IMR-90 (cell line): ENCODE measurements at regions not wholly inside any gene's neighbourhood (a gene's known extent, or its start where the extent isn't known, plus 50 kb on each side); places are given as distances from the start of the nearest gene placed in this dataset.

Source experiments
- BHLHE40 ChIP-seq: fragments of 150-350 bp; IDR thresholded peaks from 2 replicates; pipeline ENCODE4 v1.6.1; 2016; ENCODE audit warnings: mild to moderate bottlenecking, low read depth, low read length
- FOS ChIP-seq: fragments of 150-350 bp; IDR thresholded peaks from 2 replicates; pipeline ENCODE4 v1.6.1; 2016; ENCODE audit warnings: low read depth, low read length
- MAFK ChIP-seq: IDR thresholded peaks from 2 replicates; pipeline ENCODE4 v1.6.1; 2012; ENCODE audit warnings: low read depth, low read length, improper control_type of control experiment
- MAZ ChIP-seq: IDR thresholded peaks from 2 replicates; pipeline ENCODE4 v1.6.1; 2012; ENCODE audit warnings: low read depth, mild to moderate bottlenecking, low read length, improper control_type of control experiment, moderate library complexity, borderline replicate concordance
- MXI1 ChIP-seq: IDR thresholded peaks from 2 replicates; pipeline ENCODE4 v1.6.1; 2012; ENCODE audit warnings: low read depth, mild to moderate bottlenecking, low read length, moderate library complexity, borderline replicate concordance
- POLR2A ChIP-seq: IDR thresholded peaks from 2 replicates; pipeline ENCODE4 v1.6.1; 2012; ENCODE audit warnings: mild to moderate bottlenecking, low read depth, low read length
- RAD21 ChIP-seq: IDR thresholded peaks from 2 replicates; pipeline ENCODE4 v1.6.1; 2012; ENCODE audit warnings: low read length, improper control_type of control experiment
- RFX5 ChIP-seq: IDR thresholded peaks from 2 replicates; pipeline ENCODE4 v1.8.0; 2012; ENCODE audit warnings: low read depth, mild to moderate bottlenecking, low read length, moderate library complexity
- TF ChIP-seq, protein P1 (sequence below): conservative IDR thresholded peaks from 2 replicates; pipeline ENCODE4 v1.5.1; 2012; ENCODE audit warnings: mild to moderate bottlenecking, low read depth, low read length, improper control_type of control experiment
- TF ChIP-seq, protein P2 (sequence below): fragments of 150-350 bp; IDR thresholded peaks from 2 replicates; pipeline ENCODE4 v1.6.1; 2017; ENCODE audit warnings: mild to moderate bottlenecking, antibody characterized with exemption, low read length, low read depth

DNA sequence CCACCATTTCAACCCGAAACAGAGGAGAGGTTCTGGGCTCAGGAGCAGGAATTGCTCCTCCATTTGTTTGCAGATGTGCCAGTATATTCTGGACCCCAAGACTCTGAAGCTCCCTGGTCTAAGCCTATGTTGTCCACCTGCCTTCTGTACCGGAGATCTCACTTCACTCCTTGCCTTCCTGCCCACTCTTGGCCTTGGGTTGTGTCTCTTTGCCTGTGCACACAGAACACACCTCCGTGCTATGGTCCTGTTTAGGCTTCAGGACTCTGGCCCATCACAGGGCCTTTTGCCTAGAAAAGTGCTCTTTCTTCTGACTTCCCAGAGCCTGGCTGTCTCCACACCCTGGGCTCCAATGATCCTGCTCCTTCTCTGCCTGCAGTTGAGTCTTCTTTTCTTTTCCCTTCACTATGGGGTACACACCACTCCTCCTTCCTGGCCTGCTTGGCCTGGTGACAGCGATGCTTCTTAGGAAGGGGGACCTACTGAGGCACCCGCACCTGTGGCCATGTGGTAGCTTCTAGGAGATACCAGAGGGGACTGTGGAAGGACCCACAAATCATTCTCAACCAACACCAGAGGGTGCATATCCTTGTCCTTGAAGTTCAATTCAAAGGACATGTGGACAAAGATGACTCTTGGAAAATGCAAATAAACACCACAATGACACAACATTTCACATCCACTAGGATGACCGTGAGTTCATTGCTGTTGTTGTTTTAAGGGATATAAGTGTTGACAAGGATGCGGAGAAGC is 75.1 kb downstream of the FOXA2 start:
- no peak for TF ChIP-seq POLR2A
- no peak for TF ChIP-seq MAFK
- TF ChIP-seq, protein P1, sequence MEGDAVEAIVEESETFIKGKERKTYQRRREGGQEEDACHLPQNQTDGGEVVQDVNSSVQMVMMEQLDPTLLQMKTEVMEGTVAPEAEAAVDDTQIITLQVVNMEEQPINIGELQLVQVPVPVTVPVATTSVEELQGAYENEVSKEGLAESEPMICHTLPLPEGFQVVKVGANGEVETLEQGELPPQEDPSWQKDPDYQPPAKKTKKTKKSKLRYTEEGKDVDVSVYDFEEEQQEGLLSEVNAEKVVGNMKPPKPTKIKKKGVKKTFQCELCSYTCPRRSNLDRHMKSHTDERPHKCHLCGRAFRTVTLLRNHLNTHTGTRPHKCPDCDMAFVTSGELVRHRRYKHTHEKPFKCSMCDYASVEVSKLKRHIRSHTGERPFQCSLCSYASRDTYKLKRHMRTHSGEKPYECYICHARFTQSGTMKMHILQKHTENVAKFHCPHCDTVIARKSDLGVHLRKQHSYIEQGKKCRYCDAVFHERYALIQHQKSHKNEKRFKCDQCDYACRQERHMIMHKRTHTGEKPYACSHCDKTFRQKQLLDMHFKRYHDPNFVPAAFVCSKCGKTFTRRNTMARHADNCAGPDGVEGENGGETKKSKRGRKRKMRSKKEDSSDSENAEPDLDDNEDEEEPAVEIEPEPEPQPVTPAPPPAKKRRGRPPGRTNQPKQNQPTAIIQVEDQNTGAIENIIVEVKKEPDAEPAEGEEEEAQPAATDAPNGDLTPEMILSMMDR: no peak
- TF ChIP-seq RAD21: no peak
- no peak for TF ChIP-seq BHLHE40
- TF ChIP-seq, protein P2, sequence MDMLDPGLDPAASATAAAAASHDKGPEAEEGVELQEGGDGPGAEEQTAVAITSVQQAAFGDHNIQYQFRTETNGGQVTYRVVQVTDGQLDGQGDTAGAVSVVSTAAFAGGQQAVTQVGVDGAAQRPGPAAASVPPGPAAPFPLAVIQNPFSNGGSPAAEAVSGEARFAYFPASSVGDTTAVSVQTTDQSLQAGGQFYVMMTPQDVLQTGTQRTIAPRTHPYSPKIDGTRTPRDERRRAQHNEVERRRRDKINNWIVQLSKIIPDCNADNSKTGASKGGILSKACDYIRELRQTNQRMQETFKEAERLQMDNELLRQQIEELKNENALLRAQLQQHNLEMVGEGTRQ: no peak
- no peak for TF ChIP-seq RFX5
- no peak for TF ChIP-seq MAZ
- TF ChIP-seq FOS: no peak
- no peak for TF ChIP-seq MXI1
